Naive thymus-derived CD8-positive, alpha-beta T cell (primary cell): ENCODE measurements at regions not wholly inside any gene's neighbourhood (a gene's known extent, or its start where the extent isn't known, plus 50 kb on each side); places are given as distances from the start of the nearest gene placed in this dataset.
A peak's percentile ranks its signal among the peaks of the same experiment; 100 is the strongest.

Source experiments
- ATAC-seq, 2 donors: fragments of 150-1000 bp; cut with Tn5 transposase in 1 of 2; sonication (Bioruptor Pico), chemical (Tn5 transposase) in 1 of 2; 1 replicate in 1 of 2; 2 replicates in 1 of 2; pipeline ENCODE4 v1.10.0; 2021; ENCODE audit warnings: mild to moderate bottlenecking in 2 of 2, moderate library complexity in 2 of 2
- POLR2A ChIA-PET: fragments of 350-600 bp; sonication (Branson Sonifier 250); formaldehyde crosslinking; loops from one replicate; lab custom pipeline; 2021; ENCODE audit warnings: antibody characterized with exemption; lab: Charles Lee
- DNase-seq, 10 donors: peaks; one replicate each; pipeline versions ENCODE4 v3.0.0 to v3.0.0-alpha.2; 2020 to 2022
- H3K27ac Mint-ChIP-seq, 10 donors: one replicate each; pipeline ENCODE4 v1.8.0; 2020 to 2022; ENCODE audit warnings: mild to moderate bottlenecking in 10 of 10, mixed read lengths in 10 of 10, moderate library complexity in 4 of 10, inconsistent platforms in 1 of 10
- H3K27me3 Mint-ChIP-seq, 5 donors: one replicate each; pipeline ENCODE4 v1.8.0; 2021 to 2022; ENCODE audit warnings: mixed read lengths in 5 of 5
- H3K36me3 Mint-ChIP-seq, 3 donors: one replicate each; pipeline ENCODE4 v1.8.0; 2020 to 2022; ENCODE audit warnings: mixed read lengths in 3 of 3, mild to moderate bottlenecking in 2 of 3, inconsistent platforms in 1 of 3
- H3K4me1 Mint-ChIP-seq, 4 donors: one replicate each; pipeline ENCODE4 v1.8.0; 2021 to 2022; ENCODE audit warnings: mixed read lengths in 4 of 4
- H3K4me3 Mint-ChIP-seq, 10 donors: one replicate each; pipeline ENCODE4 v1.8.0; 2020 to 2022; ENCODE audit warnings: mild to moderate bottlenecking in 10 of 10, mixed read lengths in 10 of 10, moderate library complexity in 6 of 10, inconsistent platforms in 1 of 10
- H3K9me3 Mint-ChIP-seq, 9 donors: one replicate each; pipeline ENCODE4 v1.8.0; 2020 to 2022; ENCODE audit warnings: mixed read lengths in 9 of 9, mild to moderate bottlenecking in 3 of 9, inconsistent platforms in 1 of 9, moderate library complexity in 1 of 9

- Mint-ChIP-seq H3K36me3 (no peaks in the 10 kb centered on the region), H3K9me3 (peaks cover 0 to 25% (median 14%) of the 10 kb centered on the region in 9 donors), H3K27me3 (peaks cover 0 to 25% (median 13%) of the 10 kb centered on the region in 5 donors), H3K4me1 (peaks cover 0 to 4% (median 0%) of the 10 kb centered on the region in 4 donors), H3K27ac (no peak overlapping the region), H3K4me3 (no peak overlapping the region)
- POLR2A ChIA-PET = no interaction called here
- DNase-seq (no peak), ATAC-seq (no peak)
Measured at GRCh38 chr10:120989996-120990598, 138.9 kb downstream of the WDR11 start.

GRCh38 chr10:120990831-120991230, 139.7 kb downstream of the WDR11 start:
- Mint-ChIP-seq H3K4me1 (peaks cover 0 to 4% (median 0%) of the 10 kb centered on the region in 4 donors), H3K27me3 (peaks cover 0 to 24% (median 12%) of the 10 kb centered on the region in 5 donors), H3K4me3 (no peak overlapping the region), H3K36me3 (no peaks in the 10 kb centered on the region), H3K9me3 (peaks cover 0 to 25% (median 14%) of the 10 kb centered on the region in 9 donors), H3K27ac (no peak overlapping the region)
- DNase-seq (no peak), ATAC-seq (no peak)
- POLR2A ChIA-PET = no interaction called here

GRCh38 chr10:120993089-120993488, 141.9 kb downstream of the WDR11 start:
- Mint-ChIP-seq H3K4me1 (peaks cover 0 to 2% (median 0%) of the 10 kb centered on the region in 4 donors), H3K27me3 (peaks cover 0 to 20% (median 8%) of the 10 kb centered on the region in 5 donors), H3K36me3 (no peaks in the 10 kb centered on the region), H3K9me3 (peaks cover 0 to 30% (median 10%) of the 10 kb centered on the region in 9 donors), H3K27ac (no peak overlapping the region), H3K4me3 (no peak overlapping the region)
- POLR2A ChIA-PET = no interaction called here
- ATAC-seq = no peak
- DNase-seq = no peak

- H3K4me1 Mint-ChIP-seq = peaks cover 0 to 2% (median 0%) of the 10 kb centered on the region in 4 donors
- POLR2A ChIA-PET = no interaction called here
- peaks cover 0 to 20% (median 9%) of the 10 kb centered on the region in 5 donors for H3K27me3 Mint-ChIP-seq
- ATAC-seq (no peak), DNase-seq (no peak)
- H3K9me3 Mint-ChIP-seq = peaks cover 0 to 21% (median 3%) of the 10 kb centered on the region in 9 donors
- H3K27ac Mint-ChIP-seq = no peak overlapping the region
- H3K4me3 Mint-ChIP-seq = no peak overlapping the region
- no peaks in the 10 kb centered on the region for H3K36me3 Mint-ChIP-seq
Measured at GRCh38 chr10:120995768-120996167, 144.6 kb downstream of the WDR11 start.

- POLR2A ChIA-PET = no interaction called here
- Mint-ChIP-seq H3K27ac (peak overlapping the region in 1 of 10 donors; percentile 85), H3K4me3 (no peak overlapping the region), H3K36me3 (no peaks in the 10 kb centered on the region), H3K9me3 (peaks cover 0 to 20% (median 3%) of the 10 kb centered on the region in 9 donors), H3K4me1 (peaks cover 0 to 2% (median 0%) of the 10 kb centered on the region in 4 donors), H3K27me3 (peaks cover 0 to 20% (median 9%) of the 10 kb centered on the region in 5 donors)
- ATAC-seq (no peak), DNase-seq (no peak)
Measured at GRCh38 chr10:120996456-120997034, 145.4 kb downstream of the WDR11 start.

GRCh38 chr10:120997313-120997712, 146.2 kb downstream of the WDR11 start:
- Mint-ChIP-seq H3K4me3 (no peak overlapping the region), H3K36me3 (no peaks in the 10 kb centered on the region), H3K4me1 (peaks cover 0 to 2% (median 0%) of the 10 kb centered on the region in 4 donors), H3K9me3 (peaks cover 0 to 20% (median 3%) of the 10 kb centered on the region in 9 donors), H3K27me3 (peaks cover 0 to 22% (median 9%) of the 10 kb centered on the region in 5 donors), H3K27ac (no peak overlapping the region)
- ATAC-seq (no peak), DNase-seq (no peak)
- POLR2A ChIA-PET = no interaction called here

GRCh38 chr10:120997756-120998155, 146.6 kb downstream of the WDR11 start:
- H3K27ac Mint-ChIP-seq = no peak overlapping the region
- no peaks in the 10 kb centered on the region for H3K36me3 Mint-ChIP-seq
- peaks cover 0 to 22% (median 9%) of the 10 kb centered on the region in 5 donors for H3K27me3 Mint-ChIP-seq
- ATAC-seq (no peak), DNase-seq (no peak)
- no peak overlapping the region for H3K4me3 Mint-ChIP-seq
- H3K4me1 Mint-ChIP-seq = peaks cover 0 to 2% (median 0%) of the 10 kb centered on the region in 4 donors
- POLR2A ChIA-PET = no interaction called here
- H3K9me3 Mint-ChIP-seq = peaks cover 0 to 16% (median under 1%) of the 10 kb centered on the region in 9 donors

- peaks cover 0 to 22% (median 9%) of the 10 kb centered on the region in 5 donors for H3K27me3 Mint-ChIP-seq
- no peaks in the 10 kb centered on the region for H3K36me3 Mint-ChIP-seq
- DNase-seq (no peak), ATAC-seq (no peak)
- H3K27ac Mint-ChIP-seq = no peak overlapping the region
- POLR2A ChIA-PET = no interaction called here
- peaks cover 0 to 18% (median under 1%) of the 10 kb centered on the region in 9 donors for H3K9me3 Mint-ChIP-seq
- H3K4me3 Mint-ChIP-seq = no peak overlapping the region
- peaks cover 0 to 2% (median 0%) of the 10 kb centered on the region in 4 donors for H3K4me1 Mint-ChIP-seq
Measured at GRCh38 chr10:120998251-120998650, 147.1 kb downstream of the WDR11 start.

- ATAC-seq = no peak
- Mint-ChIP-seq H3K4me1 (peaks cover 0 to 2% (median 0%) of the 10 kb centered on the region in 4 donors), H3K27me3 (peaks cover 0 to 22% (median 9%) of the 10 kb centered on the region in 5 donors), H3K9me3 (peaks cover 0 to 18% (median 6%) of the 10 kb centered on the region in 9 donors), H3K4me3 (no peak overlapping the region), H3K36me3 (no peaks in the 10 kb centered on the region), H3K27ac (peak overlapping the region in 1 of 10 donors; percentile 14)
- no peak for DNase-seq
- POLR2A ChIA-PET = no interaction called here
Measured at GRCh38 chr10:120998782-120999285, 147.7 kb downstream of the WDR11 start.

GRCh38 chr10:120999868-121000267, 148.7 kb downstream of the WDR11 start:
- DNase-seq = no peak
- ATAC-seq = no peak
- Mint-ChIP-seq H3K36me3 (peaks cover 0 to 4% (median 0%) of the 10 kb centered on the region in 3 donors), H3K27me3 (peaks cover 0 to 22% (median 9%) of the 10 kb centered on the region in 5 donors), H3K4me1 (peaks cover 0 to 2% (median 0%) of the 10 kb centered on the region in 4 donors), H3K9me3 (peaks cover 4 to 18% (median 14%) of the 10 kb centered on the region in 9 donors), H3K4me3 (no peak overlapping the region), H3K27ac (no peak overlapping the region)
- POLR2A ChIA-PET = no interaction called here

- POLR2A ChIA-PET = no interaction called here
- no peak for ATAC-seq
- H3K27me3 Mint-ChIP-seq = peaks cover 0 to 14% (median 8%) of the 10 kb centered on the region in 5 donors
- H3K4me1 Mint-ChIP-seq = no peaks in the 10 kb centered on the region
- H3K27ac Mint-ChIP-seq = no peak overlapping the region
- no peak overlapping the region for H3K4me3 Mint-ChIP-seq
- H3K36me3 Mint-ChIP-seq = peaks cover 0 to 18% (median 0%) of the 10 kb centered on the region in 3 donors
- no peak for DNase-seq
- H3K9me3 Mint-ChIP-seq = peaks cover 15 to 39% (median 31%) of the 10 kb centered on the region in 9 donors
Measured at GRCh38 chr10:121002586-121003205, 151.5 kb downstream of the WDR11 start.

GRCh38 chr10:121005948-121006587, 154.9 kb downstream of the WDR11 start:
- POLR2A ChIA-PET = no interaction called here
- H3K4me3 Mint-ChIP-seq = no peak overlapping the region
- ATAC-seq (no peak), DNase-seq (no peak)
- peaks cover 0 to 27% (median 0%) of the 10 kb centered on the region in 3 donors for H3K36me3 Mint-ChIP-seq
- H3K27ac Mint-ChIP-seq = no peak overlapping the region
- H3K4me1 Mint-ChIP-seq = no peaks in the 10 kb centered on the region
- peaks cover 21 to 40% (median 35%) of the 10 kb centered on the region in 9 donors for H3K9me3 Mint-ChIP-seq
- H3K27me3 Mint-ChIP-seq = peaks cover 0 to 3% (median 2%) of the 10 kb centered on the region in 5 donors
